Right kidney (tissue), 1 donor: ENCODE measurements at regions not wholly inside any gene's neighbourhood (a gene's known extent, or its start where the extent isn't known, plus 50 kb on each side); places are given as distances from the start of the nearest gene placed in this dataset.
"Not testable (repeated sequence)": the region's sequence is repeated elsewhere in the genome, so short reads cannot be mapped to it uniquely, and the experiment has no call there.

ENCODE experiments used
- DNase-seq: peaks from one replicate; pipeline ENCODE4 v3.0.0-alpha.2; 2016

DNA sequence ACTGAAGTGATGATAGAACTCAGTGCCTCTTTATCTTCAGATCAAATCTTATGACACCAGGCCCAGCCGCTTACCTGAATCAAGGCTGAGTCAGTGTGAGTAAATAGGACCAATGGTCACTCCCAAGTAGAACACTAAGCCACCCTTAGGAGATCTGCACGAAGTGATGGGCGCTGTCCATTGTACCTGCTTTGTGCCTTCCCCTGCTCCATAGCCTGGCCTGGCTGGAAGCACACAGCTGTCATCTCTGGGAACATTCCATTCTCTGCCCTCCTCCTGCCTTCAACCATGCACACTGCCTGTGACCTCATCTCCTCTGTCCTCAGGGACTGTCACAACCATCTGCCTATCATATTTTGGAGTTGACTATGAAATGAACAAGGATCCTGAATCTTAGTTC lies 279.5 kb upstream of the ASIC2 start:
- no peak for DNase-seq

- no peak for DNase-seq
These were observed 281.9 kb upstream of the ASIC2 start for GRCh38 chr17:33574942-33575445.

DNA sequence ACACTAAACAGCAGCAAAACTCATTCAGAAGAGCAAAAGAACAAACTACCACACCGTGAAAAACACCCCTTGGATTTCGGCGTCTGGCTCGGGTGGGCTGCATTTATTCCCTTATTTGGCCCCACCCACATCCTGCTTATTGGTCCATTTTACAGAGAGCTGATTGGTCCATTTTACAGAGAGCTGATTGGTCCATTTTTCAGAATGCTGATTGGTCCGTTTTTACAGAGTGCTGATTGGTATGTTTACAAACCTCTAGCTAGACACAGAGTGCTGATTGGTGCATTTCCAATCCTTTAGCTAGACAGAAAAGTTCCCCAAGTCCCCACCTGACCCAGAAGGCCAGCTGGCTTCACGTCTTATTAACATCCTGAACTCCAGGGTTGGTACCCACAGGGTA lies 286.6 kb upstream of the ASIC2 start:
- not testable (repeated sequence) for DNase-seq

DNA sequence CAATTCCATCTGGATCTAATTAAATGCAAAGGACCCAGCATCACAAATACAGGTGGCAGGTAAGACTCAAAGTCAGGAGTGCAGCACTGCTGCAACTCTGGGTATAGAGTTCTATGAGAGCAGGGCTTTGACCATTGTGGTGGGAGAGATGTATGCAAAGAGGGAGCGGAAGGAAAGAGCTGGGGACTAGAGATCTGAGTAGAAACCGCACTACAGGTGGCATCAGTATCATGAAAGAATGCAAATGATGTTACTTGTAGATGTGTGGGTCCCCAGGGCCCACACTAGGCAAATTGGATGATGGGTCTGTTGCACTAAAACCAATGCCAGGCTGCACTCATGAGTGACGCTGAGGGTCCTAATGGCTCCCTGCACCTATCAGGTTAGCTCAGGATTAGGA lies 287.1 kb upstream of the ASIC2 start:
- no peak for DNase-seq

DNA sequence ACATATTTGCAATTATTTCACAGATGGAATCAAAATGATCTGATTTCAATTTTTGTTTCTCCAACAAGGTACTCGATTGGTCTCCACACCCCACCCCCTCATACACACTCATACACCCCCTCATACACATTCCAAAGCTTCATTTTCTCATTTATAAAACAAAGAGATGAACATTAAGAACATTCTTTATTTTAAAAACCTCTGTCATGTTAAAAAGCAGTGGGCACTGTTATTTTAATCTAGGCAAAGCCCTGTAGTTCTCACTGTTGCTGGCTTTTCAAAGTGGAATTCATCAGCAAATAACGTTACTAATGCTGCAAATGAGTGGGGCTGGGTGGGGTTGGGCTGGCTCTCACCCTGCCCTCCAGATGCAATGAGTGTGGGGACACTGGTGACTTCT lies 289.6 kb upstream of the ASIC2 start:
- DNase-seq: no peak

DNA sequence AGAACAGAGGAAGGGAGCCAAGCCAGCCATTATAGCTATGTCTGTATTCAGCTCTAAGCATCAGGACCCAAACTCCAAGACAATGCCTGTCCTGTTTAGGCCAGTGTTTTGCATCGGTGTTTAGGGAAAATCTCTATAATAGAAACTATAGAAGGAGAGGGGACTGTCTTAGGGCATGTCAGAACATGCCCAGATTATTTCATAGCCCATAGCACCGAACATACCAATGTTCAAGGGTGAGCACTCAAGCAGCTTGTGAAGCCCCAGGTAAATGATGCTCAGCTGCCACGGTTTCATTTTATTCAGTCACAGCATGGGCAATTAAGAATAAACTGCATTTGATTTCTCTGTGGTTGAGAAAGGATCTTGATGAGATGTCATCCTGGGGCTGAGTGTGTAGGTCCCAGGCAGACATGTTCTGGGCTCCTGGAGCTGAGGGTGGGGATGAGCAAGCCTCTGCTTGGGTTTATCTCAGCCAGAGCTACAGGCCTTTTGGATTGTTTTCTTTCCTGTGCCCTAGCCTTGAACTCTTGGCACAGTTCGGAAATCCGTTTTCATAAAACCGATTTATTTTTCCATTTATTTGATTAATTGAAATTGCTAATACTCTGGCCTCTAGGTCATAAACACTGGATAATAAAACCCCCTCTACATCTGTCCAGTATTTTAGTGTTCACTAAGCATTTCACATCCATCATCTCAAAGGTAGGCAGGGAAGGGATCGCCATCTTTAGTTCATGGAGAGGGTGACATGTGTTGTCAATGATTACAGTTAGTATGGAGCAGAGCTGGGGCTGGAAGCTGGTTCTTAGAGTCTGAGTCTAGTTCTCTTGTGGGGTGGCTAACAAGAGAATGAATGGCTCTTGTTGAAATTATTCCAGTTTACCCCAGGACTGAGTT lies 290.7 kb upstream of the ASIC2 start:
- DNase-seq: no peak

- DNase-seq: no peak
These were observed 300.9 kb upstream of the ASIC2 start for GRCh38 chr17:33593991-33594390.

- DNase-seq: no peak
These were observed 302.7 kb upstream of the ASIC2 start for GRCh38 chr17:33595828-33596227.

DNA sequence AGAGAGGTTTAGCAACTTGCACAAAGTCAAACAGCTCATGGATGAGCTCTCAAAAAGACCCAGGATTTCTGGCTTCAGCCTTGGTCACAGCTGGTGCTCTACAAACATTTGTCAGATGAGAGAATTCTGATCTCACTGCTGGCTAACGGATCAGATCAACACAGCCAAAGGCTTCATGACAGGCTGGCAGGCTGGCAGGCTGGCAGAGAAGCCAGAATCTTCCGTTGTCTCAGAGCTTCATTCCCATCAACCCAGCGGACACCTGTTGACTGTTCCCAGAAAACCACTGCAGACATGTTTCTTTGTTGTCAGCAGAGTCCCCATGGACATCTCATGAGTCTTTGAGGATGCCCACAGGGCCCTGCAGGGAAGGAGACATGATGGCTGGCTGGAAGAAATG lies 303.8 kb upstream of the ASIC2 start:
- no peak for DNase-seq

- DNase-seq: no peak
These were observed 305.7 kb upstream of the ASIC2 start for GRCh38 chr17:33598797-33599196.

- no peak for DNase-seq
These were observed 309.9 kb upstream of the ASIC2 start for GRCh38 chr17:33602981-33603380.

DNA sequence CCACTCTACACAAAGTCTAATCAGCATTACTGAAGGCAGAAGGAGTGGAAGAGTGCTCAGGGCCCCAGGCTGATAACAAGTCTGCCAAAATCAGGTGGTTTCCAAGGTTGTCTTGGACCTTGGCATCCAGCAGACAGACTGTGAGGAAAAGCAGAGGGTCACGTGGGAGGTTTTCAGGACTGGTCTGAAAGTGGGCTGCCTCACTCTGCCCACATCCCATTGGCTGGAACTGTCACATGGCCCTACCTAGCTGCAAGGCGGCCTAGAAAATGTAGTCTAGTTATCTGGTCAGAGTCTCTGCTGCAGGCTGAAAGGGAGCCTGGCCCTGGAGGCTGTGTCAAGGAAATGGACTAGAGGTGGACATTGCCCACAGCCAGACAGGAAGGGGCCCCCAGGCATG lies 310.7 kb upstream of the ASIC2 start:
- no peak for DNase-seq

GRCh38 chr17:33611532-33611931 lies 318.4 kb upstream of the ASIC2 start:
- DNase-seq: no peak

- DNase-seq: no peak
These were observed 322.8 kb upstream of the ASIC2 start for GRCh38 chr17:33615861-33616260.

DNA sequence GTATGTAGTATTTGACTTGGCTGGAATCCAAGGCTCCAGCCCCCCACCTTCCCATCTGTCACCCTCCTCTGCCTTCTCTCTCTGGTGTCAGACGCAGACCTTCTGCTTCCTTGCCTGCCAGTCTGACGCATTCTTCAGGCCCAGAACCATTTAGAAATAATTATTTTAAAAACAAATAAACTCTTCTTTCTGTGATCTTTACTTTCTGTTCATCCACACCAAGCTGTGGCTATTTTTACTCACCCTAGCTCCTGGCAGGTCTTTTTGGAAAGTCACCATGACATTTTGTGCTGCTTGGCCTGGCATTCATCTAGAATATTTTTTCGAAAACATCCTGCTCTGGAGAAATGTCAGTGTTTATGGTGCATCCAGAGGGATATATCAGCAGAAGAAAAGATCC lies 330.7 kb upstream of the ASIC2 start:
- DNase-seq: no peak

DNA sequence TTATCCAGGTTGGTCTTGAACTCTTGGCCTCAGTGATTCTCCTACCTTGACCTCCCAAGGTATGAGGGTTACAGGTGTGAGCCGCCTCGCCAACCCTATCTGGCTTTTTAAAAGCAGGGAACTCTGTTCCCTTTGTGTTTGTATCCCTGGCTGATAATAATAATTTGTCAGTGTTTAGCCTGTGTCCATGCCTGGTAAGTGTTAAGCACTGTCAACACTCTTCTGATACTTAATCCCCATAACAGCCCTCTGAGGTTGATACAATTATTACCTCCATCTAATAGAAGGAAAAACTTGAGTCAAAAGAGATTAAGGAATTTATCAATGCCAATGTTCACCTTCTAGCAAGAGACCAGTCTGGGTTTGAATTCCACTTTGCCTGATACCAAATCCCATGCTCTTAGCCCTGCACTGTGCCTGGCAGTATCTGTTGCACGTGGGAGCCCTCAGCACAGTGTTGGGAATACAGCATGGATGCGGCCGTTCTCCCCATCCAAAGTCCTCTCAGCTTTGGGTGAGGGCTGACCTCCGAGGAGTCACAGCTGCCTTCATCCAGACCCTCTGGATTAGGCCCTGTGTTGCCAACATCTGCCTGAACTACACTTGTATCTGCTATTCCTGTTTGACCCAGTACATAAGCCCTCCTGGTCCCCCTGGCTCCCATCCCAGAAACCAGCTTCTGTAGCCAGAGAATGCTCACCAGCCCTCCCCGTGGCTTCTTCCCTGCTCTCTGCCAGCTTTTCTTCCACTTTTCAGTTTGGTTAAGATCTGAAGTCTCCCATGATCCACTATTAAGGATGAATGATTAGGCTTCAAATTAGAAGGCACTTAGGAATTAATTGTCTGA lies 335.6 kb upstream of the ASIC2 start:
- no peak for DNase-seq

DNA sequence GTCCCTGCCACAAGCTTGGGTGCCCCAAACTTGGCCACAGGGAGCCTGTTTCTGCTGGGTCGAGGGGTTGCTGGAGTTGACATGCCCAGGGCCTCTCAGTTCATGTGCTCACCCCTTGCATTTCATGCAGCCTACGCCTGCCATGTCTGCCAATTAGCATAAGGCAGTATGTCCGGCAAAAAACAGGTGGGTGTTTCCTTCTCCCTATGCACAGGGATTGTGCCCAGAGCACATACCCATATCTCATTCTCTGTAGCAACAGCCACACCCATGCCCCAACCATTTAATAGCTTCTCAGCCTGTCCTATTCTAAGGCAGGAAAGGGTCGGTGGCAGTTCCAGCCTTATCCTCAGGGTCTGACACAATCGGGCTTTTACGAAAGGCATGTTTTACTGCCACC lies 340.4 kb upstream of the ASIC2 start:
- DNase-seq: no peak

- DNase-seq: no peak
These were observed 344.4 kb upstream of the ASIC2 start for GRCh38 chr17:33637534-33637933.

DNA sequence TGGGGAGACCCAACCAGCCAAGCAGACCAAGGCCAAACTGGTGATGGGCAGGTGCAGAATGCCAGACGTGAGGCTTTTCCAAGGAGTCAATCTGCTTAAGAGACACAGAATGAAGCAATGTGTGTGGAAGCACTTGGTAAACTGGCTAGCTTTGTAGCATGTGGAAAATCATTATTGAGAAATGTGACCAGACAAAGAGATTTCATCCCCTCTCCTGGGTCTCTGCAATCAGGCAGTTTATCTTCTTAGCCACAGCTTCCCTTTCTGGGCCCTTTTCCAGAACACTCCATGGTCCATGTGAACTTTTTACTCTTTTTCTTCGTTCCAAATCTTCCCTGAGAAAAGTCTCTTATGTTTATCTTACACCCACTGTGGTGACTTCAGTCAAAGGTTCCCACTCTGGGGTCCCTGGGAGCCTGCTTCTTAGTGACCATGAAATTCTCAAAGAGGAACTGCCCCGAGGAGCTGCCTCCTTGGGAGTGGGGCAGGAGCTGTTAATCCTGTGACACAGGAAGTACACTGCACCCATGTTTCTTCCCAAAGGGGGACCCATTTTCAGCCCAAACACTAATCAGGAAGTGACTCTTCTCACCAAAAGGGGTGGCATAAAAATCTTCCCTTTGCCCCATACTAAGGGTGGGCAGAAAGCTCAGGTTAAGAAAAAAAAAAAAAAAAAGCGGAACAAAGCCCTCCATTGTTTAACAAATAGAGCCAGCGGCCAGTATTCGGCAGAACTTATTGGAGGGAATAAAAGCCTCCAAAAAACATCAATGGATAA lies 346.2 kb upstream of the ASIC2 start:
- DNase-seq: no peak

DNA sequence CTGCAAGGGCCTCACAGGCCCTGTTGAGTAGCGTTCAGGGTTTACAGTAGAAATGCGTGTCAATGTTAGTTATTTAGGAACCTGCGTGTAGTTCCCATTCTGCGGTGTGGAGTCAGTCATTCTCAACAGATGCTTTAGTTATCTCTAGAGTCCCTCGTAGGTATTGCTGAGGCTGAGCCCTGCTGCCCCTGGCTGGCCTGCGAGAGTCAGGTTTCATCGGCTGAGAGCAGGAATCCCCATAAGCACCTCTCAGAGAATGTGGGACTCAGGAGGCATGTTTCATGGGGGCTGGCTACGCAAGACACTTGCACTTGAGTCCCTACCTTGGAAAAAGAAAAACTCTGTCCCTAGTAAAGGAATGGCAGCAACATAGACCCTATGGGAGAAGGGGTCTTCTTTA lies 347.5 kb upstream of the ASIC2 start:
- DNase-seq: no peak

DNA sequence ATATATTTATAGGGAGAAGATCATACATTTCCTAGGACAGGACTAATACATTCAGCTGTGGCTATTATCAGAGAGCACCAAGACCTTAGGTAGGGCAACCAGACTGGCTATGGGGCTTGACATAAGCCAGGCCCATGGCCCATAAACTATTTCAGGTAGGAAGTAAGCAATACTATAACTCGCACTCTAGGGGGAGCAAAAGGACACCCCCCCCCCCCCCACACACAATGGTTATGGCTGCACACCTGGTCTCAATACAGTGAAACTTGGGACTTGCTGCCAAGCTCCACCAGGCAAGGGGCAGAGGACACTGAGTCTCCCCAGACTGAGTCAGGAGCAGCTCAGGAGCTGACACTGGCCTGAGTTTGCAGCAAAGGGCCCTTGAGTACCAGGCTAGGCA lies 348.9 kb upstream of the ASIC2 start:
- DNase-seq: no peak

DNA sequence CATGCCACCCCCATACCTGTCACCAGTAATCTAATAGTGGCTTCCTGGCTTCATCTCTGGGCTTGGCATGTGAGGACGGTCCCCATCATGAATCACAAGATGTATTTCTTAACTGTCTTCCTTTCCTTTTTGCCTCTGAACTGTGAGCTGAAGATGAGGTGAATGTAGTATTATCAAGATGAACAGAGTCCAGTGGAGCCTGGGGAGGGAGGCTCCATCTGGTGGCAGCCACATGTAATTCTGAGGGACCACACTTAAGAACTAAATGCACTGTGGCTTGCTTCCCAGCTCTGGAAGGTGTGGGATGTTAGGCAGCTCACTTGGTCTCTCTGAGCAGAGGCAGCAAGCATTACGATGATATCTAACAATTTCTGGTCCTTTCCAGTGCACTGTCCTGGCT lies 354.9 kb upstream of the ASIC2 start:
- no peak for DNase-seq

DNA sequence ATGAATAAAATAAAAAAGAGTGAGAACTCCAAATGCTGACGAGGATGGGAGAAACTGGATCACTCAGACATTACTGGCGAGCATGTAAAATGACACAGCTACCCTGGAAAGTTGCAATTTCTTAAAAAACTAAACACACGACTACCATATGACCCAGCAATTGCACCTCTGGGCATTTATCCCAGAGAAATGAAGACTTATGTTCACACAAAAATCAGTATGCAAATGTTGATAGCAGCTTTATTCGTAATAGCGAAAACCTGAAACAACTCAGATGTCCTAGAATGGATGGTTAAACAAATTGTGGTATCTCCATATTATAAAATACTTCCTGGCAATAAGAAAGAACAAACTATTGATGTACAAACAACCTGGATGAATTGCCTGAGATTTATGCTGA lies 357.2 kb upstream of the ASIC2 start:
- DNase-seq: no peak
